ENCODE measurements at regions not wholly inside any gene's neighbourhood (a gene's known extent, or its start where the extent isn't known, plus 50 kb on each side); places are given as distances from the start of the nearest gene placed in this dataset.

GRCh38 chr21:39088831-39089380, 94.3 kb downstream of the PSMG1 start:
- no peak for TF ChIP-seq CTCF (IDR thresholded peaks at IDR 0.05; ENCODE audit: borderline replicate concordance, insufficient read depth, low read depth, low read length)
- H3K4me3 ChIP-seq (ENCODE audit: low read depth, low read length): no peak overlapping the region

- TF ChIP-seq CTCF (IDR thresholded peaks at IDR 0.05; ENCODE audit: borderline replicate concordance, insufficient read depth, low read depth, low read length): no peak
- H3K4me3 ChIP-seq (ENCODE audit: low read depth, low read length): no peak overlapping the region
These were observed 95.2 kb downstream of the PSMG1 start for GRCh38 chr21:39088031-39088370.

- TF ChIP-seq CTCF (IDR thresholded peaks at IDR 0.05; ENCODE audit: borderline replicate concordance, insufficient read depth, low read depth, low read length): no peak
- no peak overlapping the region for H3K4me3 ChIP-seq (ENCODE audit: low read depth, low read length)
These were observed 95.8 kb downstream of the PSMG1 start for GRCh38 chr21:39087238-39088030.

- H3K4me3 ChIP-seq (ENCODE audit: low read depth, low read length): no peak overlapping the region
- TF ChIP-seq CTCF (IDR thresholded peaks at IDR 0.05; ENCODE audit: borderline replicate concordance, insufficient read depth, low read depth, low read length): 0 out of 2 replicates have a peak, but pooled peaks have one; percentile 17
These were observed 96.7 kb downstream of the PSMG1 start for GRCh38 chr21:39086547-39086946.

- no peak for TF ChIP-seq CTCF (IDR thresholded peaks at IDR 0.05; ENCODE audit: borderline replicate concordance, insufficient read depth, low read depth, low read length)
- no peak overlapping the region for H3K4me3 ChIP-seq (ENCODE audit: low read depth, low read length)
These were observed 97.3 kb downstream of the PSMG1 start for GRCh38 chr21:39085843-39086405.

GRCh38 chr21:39084979-39085729, 98.1 kb downstream of the PSMG1 start:
- H3K4me3 ChIP-seq (ENCODE audit: low read depth, low read length): no peak overlapping the region
- no peak for TF ChIP-seq CTCF (IDR thresholded peaks at IDR 0.05; ENCODE audit: borderline replicate concordance, insufficient read depth, low read depth, low read length)

Data from GM12875 (cell line).